Esophagus muscularis mucosa (tissue), 4 donors: ENCODE measurements at regions not wholly inside any gene's neighbourhood (a gene's known extent, or its start where the extent isn't known, plus 50 kb on each side); places are given as distances from the start of the nearest gene placed in this dataset.

Experiments
- DNase-seq: peaks from one replicate; pipeline ENCODE4 v3.0.0-alpha.2; 2017; ENCODE audit errors: extremely low spot score
- H3K27ac ChIP-seq, 4 donors: fragments of 200-600 bp; sonication (generic); replicated peaks in 1 of 4; 1 replicate in 3 of 4; 2 replicates in 1 of 4; pipeline ENCODE4 v1.5.1; 2016 to 2019; ENCODE audit warnings: mild to moderate bottlenecking in 1 of 4
- H3K27me3 ChIP-seq, 4 donors: fragments of 200-600 bp; sonication (generic); one replicate each; pipeline versions ENCODE4 v1.5.1 to v1.6.0; 2016 to 2019
- H3K36me3 ChIP-seq, 4 donors: fragments of 200-600 bp; sonication (generic); one replicate each; pipeline ENCODE4 v1.5.1; 2016 to 2019
- H3K4me1 ChIP-seq, 4 donors: fragments of 200-600 bp; sonication (generic); one replicate each; pipeline ENCODE4 v1.5.1; 2016 to 2019
- H3K4me3 ChIP-seq, 4 donors: fragments of 200-600 bp; sonication (generic); 1 replicate in 2 of 4; 2 replicates in 2 of 4; pipeline ENCODE4 v1.5.1; 2016 to 2019; ENCODE audit warnings: mild to moderate bottlenecking in 4 of 4, moderate library complexity in 1 of 4
- H3K9me3 ChIP-seq, 4 donors: fragments of 200-600 bp; sonication (generic); 1 replicate in 3 of 4; 2 replicates in 1 of 4; pipeline ENCODE4 v1.5.1; 2016 to 2019
- EP300 ChIP-seq: sonication (generic); formaldehyde crosslinking; IDR thresholded peaks from one replicate; pipeline ENCODE4 v1.6.1; 2017; ENCODE audit warnings: antibody characterized with exemption
- POLR2A ChIP-seq: fragments of 450-650 bp; IDR thresholded peaks from one replicate; pipeline ENCODE4 v1.6.1; 2017; ENCODE audit warnings: antibody characterized with exemption, moderate library complexity, mild to moderate bottlenecking, low read depth
- POLR2AphosphoS5 ChIP-seq, 2 donors: sonication (generic); formaldehyde crosslinking; IDR thresholded peaks; one replicate each; pipeline ENCODE4 v1.6.1; 2017; ENCODE audit warnings: antibody characterized with exemption in 2 of 2
- WGBS: methylation state at CpG from one replicate; pipeline ENCODE4 v1.1.5; 2018; 5-methylcytosine and 5-hydroxymethylcytosine counted together
- intact Hi-C: fragments of 100-400 bp; cut with DNase I; formaldehyde crosslinking; loops from one replicate; pipeline ENCODE4 v1.15.1; 2023
- TF ChIP-seq, protein P1 (sequence below), 3 experiments: fragments of 200-600 bp in 2 of 3; fragments of 450-650 bp in 1 of 3; sonication (generic) in 2 of 3; IDR thresholded peaks; one replicate each; pipeline ENCODE4 v1.5.1; 2017 to 2019; ENCODE audit warnings: antibody characterized with exemption in 3 of 3, mild to moderate bottlenecking in 2 of 3, moderate library complexity in 1 of 3

- Histone ChIP-seq H3K4me1 (no peaks in the 10 kb centered on the region), H3K36me3 (no peaks in the 10 kb centered on the region), H3K27ac (no peak overlapping the region), H3K27me3 (no peaks in the 10 kb centered on the region), H3K9me3 (no peaks in the 10 kb centered on the region), H3K4me3 (no peak overlapping the region)
- TF ChIP-seq POLR2AphosphoS5 (IDR thresholded peaks at IDR 0.05), result no peak
- TF ChIP-seq EP300, result no peak
- TF ChIP-seq POLR2A, result no peak
- TF ChIP-seq, protein P1, sequence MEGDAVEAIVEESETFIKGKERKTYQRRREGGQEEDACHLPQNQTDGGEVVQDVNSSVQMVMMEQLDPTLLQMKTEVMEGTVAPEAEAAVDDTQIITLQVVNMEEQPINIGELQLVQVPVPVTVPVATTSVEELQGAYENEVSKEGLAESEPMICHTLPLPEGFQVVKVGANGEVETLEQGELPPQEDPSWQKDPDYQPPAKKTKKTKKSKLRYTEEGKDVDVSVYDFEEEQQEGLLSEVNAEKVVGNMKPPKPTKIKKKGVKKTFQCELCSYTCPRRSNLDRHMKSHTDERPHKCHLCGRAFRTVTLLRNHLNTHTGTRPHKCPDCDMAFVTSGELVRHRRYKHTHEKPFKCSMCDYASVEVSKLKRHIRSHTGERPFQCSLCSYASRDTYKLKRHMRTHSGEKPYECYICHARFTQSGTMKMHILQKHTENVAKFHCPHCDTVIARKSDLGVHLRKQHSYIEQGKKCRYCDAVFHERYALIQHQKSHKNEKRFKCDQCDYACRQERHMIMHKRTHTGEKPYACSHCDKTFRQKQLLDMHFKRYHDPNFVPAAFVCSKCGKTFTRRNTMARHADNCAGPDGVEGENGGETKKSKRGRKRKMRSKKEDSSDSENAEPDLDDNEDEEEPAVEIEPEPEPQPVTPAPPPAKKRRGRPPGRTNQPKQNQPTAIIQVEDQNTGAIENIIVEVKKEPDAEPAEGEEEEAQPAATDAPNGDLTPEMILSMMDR (IDR thresholded peaks at IDR 0.05), result no peak
- WGBS, result 44% methylated on average over 5 of the region's 5 CpGs
- intact Hi-C loops, result no loop called here
- DNase-seq, result peak; percentile 91
Observed at GRCh38 chr14:78022059-78022458, 148.1 kb upstream of the NRXN3 start.

DNA sequence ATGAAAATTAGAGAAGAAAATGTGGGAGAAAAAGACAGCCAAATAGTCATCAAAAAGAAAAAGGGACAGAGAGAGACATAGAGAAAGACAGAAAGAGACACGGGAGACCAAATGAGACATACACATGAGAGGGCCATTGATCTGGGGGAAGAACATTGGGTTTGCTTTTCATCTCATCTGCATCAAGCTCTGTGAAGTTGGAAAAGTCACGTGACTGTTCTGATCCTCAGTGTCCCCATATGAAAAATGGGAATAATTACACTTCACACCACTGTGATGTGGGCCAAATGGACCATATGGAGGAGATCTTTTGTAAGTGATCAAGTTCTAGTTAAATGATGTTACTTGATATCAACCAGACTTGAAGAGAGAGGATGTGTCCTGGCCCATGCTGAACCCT lies 147.1 kb upstream of the NRXN3 start:
- Histone ChIP-seq H3K27ac (no peak overlapping the region), H3K9me3 (no peaks in the 10 kb centered on the region), H3K36me3 (no peaks in the 10 kb centered on the region), H3K27me3 (no peaks in the 10 kb centered on the region), H3K4me3 (no peak overlapping the region), H3K4me1 (no peaks in the 10 kb centered on the region)
- intact Hi-C loops, result no loop called here
- TF ChIP-seq EP300 (no peak), POLR2AphosphoS5 (IDR thresholded peaks at IDR 0.05) (no peak)
- DNase-seq, result no peak
- WGBS, result 74% methylated on average over 2 of the region's 2 CpGs

- peaks cover 0 to 32% (median 0%) of the 10 kb centered on the region in 4 donors for H3K27me3 ChIP-seq
- H3K9me3 ChIP-seq, result no peaks in the 10 kb centered on the region
- H3K36me3 ChIP-seq, result no peaks in the 10 kb centered on the region
- no peak for DNase-seq
- WGBS, result 64% methylated on average over 1 of the region's 1 CpG
- no peak overlapping the region for H3K27ac ChIP-seq
- no peaks in the 10 kb centered on the region for H3K4me1 ChIP-seq
- intact Hi-C loops, result no loop called here
- H3K4me3 ChIP-seq, result no peak overlapping the region
- TF ChIP-seq, protein P1 (IDR thresholded peaks at IDR 0.05), result no peak
- TF ChIP-seq POLR2A (no peak), POLR2AphosphoS5 (IDR thresholded peaks at IDR 0.05) (no peak), EP300 (no peak)
Observed at GRCh38 chr14:78028471-78028870, 141.7 kb upstream of the NRXN3 start.

DNA sequence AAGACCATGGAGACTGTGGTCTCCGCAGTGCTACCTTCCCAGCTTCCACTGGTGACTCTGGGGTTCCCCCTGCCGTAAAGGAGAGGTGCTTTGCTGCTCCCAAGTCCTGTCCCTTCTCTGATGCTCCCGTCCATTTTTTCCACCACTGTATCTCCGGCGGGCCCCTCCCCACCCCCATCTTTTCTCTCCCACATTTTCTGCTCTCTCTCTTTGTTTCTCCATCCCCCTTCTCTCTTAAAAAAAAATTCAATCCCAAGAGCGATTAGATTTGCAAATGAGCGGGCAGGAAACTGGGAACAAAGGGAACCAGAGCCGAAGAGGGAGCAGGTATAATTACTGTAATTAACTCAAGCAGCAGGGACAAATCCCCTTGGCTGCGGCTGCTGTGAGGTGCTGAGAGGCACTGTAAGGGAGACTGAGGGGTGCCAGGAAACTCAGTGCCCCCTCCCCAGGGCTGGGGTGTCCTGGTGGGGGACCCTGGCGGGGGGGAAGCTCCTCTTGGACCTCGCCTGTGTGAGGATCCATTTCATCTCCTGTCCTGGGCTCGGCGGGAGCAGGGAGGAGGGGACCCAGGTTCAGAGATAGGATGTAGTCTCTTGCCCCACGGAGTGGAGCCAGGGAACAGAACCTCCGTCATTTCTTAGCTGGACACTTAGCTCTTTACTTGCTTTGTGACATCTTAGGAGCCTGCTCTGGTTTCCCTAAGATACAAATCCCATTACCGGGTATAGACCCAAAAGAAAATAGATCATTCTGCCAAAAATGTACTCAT lies 140.4 kb upstream of the NRXN3 start:
- WGBS, result 22% methylated on average over 16 of the region's 16 CpGs
- Histone ChIP-seq H3K9me3 (no peaks in the 10 kb centered on the region), H3K27ac (no peak overlapping the region), H3K4me3 (no peak overlapping the region), H3K36me3 (no peaks in the 10 kb centered on the region), H3K4me1 (no peaks in the 10 kb centered on the region), H3K27me3 (peaks cover 0 to 32% (median 0%) of the 10 kb centered on the region in 4 donors)
- intact Hi-C loops, result no loop called here
- DNase-seq, result no peak
- no peak for TF ChIP-seq POLR2A
- TF ChIP-seq POLR2AphosphoS5 (IDR thresholded peaks at IDR 0.05), result no peak
- no peak for TF ChIP-seq EP300
- TF ChIP-seq, protein P1 (IDR thresholded peaks at IDR 0.05), result no peak

GRCh38 chr14:78043349-78043748 lies 126.8 kb upstream of the NRXN3 start:
- DNase-seq, result no peak
- H3K27ac ChIP-seq, result no peak overlapping the region
- H3K36me3 ChIP-seq, result no peaks in the 10 kb centered on the region
- intact Hi-C loops, result no loop called here
- H3K4me1 ChIP-seq, result no peaks in the 10 kb centered on the region
- 74% methylated on average over 1 of the region's 1 CpG for WGBS
- TF ChIP-seq, protein P1 (IDR thresholded peaks at IDR 0.05), result no peak
- TF ChIP-seq EP300 (no peak), POLR2AphosphoS5 (IDR thresholded peaks at IDR 0.05) (no peak), POLR2A (no peak)
- no peak overlapping the region for H3K4me3 ChIP-seq
- H3K27me3 ChIP-seq, result no peaks in the 10 kb centered on the region
- H3K9me3 ChIP-seq, result no peaks in the 10 kb centered on the region
